HG03175 (cell line): ENCODE measurements at regions not wholly inside any gene's neighbourhood (a gene's known extent, or its start where the extent isn't known, plus 50 kb on each side); places are given as distances from the start of the nearest gene placed in this dataset.

Experiments used
- ATAC-seq: cut with Tn5 transposase; IDR thresholded peaks from one replicate; pipeline ENCODE4 v1.9.1; 2021; ENCODE audit warnings: mild to moderate bottlenecking, moderate library complexity; ENCODE audit not compliant: unreplicated experiment

DNA sequence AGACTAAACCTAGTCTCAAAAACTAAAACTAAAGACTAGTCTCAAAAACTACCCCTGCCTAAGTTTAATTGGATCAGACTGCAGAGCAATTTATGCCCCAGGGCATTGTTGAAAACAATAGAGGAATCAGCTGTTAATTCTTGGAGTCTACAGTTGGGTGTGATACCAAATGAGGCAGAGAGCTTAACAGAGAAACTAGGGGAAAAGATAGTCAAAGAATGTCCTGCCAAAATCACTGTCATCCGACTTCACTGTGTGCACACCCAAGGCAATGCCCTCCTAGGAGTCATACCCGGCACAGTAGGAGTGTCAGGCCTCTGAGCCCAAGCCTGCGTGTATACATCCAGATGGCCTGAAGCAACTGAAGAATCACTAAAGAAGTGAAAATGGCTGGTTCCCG lies 90.5 kb upstream of the TOMM7 start:
- no peak for ATAC-seq

DNA sequence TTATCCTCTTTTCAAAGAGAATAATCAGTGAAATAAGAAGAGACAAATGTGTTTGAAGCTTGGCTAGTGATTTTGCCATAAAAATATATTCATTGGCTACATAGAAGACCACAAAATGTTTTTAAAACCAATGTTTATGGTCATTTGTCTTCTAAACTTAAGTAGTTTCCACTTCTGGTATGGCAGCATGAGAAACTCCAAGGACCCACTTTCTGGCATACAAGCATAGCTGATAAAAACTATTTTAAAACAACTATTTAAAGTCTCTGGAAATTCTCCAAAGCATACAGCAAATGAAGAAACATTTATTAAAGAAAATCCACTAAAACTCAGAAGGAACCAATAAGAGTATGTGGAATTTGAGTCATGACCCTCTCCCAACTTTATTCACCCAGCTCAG lies 89.2 kb upstream of the TOMM7 start:
- ATAC-seq = no peak

DNA sequence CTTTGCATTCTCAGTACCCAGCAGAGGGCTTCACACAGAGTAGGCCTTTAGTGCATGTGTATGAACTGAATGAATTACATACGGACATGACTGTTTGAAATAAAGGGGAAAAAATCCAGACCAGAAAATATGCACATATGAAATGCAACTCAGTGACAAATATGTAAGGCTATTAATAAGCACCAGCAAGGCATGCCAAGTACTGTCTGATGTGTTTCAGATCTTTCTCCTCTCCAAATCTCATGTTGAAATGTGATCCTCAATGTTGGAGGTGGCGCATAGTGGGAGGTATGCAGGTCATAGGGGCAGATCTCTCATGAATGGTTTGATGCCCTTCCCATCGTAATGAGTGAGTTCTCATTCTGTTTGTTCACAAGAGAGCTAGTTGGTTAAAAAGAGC lies 87.3 kb upstream of the TOMM7 start:
- no peak for ATAC-seq

DNA sequence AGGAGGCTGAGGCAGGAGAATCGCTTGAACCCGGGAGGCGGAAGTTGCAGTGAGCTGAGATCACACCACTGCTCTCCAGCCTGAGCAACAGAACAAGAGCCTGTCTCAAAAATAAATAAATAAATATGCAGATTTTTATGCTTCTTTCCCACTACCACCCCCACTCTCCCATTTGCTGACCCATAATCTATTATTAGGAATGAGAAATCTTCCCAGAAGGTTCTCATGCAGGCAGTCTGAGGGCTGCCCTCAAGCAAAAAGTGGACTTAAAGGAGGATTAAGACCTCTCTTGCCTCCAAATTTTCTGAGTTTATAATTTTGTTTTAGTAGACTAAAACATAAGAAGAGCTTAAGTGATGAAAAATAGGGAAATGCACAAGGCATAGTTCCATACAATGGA lies 85.2 kb upstream of the TOMM7 start:
- ATAC-seq = no peak

DNA sequence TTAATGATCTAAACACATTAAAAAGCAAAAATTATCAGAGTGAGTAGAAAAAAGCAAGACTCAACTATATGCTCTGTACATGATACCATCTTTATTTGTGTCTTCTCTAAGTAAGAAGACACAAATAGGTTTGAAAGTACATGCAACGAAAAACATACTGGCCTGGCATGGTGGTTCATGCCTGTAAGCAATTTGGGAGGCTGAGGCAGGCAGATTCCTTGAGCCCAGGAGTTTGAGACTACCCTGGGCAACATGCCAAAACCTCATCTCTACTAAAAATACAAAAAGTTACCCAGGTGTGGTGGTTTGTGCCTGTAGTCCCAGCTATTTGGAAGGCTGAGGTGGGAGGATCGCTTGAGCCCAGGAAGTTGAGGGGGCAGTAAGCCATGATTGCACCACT lies 78.1 kb upstream of the TOMM7 start:
- no peak for ATAC-seq

DNA sequence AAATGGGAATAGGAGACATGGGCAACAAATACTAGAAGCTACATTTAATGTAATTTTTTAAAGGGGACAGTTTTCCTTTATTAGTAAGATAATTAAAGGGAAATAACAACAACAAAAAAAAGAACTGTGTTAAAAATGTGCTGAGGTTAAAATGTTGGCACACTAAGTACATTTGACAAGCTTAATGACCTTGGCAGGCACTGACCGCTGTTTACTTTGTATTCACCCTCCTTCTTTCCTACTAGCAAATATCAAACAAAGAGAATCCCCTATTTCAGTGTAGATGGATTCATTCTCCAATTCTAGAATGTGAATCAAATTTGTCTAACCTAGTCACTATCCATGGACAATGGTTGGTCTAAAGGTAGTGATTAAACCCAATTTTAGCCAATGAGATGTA lies 77.5 kb upstream of the TOMM7 start:
- ATAC-seq = no peak

DNA sequence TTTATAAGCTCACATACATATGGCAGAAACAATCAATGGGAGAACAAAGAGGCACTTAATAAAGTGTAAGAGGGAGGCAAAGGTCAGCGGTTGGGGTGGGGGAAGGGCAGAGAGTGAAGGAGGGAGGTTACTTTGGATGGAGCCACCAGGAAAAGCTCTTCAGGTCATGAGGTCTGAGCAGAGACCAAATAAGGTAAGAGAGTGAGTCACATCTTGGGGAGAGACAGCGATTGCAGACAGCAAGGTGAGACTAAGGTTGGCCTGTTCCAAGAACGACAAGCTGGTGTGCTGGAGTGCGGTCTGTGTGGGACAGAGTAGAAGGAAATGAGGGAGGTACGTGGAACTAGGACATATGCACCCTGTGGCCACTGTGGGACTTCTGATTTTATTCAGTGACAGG lies 74.3 kb upstream of the TOMM7 start:
- no peak for ATAC-seq

DNA sequence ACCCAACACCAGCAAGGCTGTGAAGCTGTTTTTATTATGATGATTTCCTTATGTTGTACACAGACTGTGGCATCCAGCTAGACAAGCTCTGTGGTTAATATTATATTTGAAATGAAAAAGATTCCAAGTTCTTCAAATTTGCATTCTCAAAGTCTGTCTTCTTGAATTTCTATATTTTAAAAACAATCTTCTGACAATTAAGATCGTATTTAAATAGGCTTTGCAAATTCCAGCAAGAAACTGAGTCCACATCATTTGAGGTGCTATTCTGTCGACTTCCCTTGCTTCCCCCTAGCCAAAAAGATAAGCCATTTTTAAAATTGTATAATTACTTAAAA lies 73.1 kb upstream of the TOMM7 start:
- no peak for ATAC-seq

DNA sequence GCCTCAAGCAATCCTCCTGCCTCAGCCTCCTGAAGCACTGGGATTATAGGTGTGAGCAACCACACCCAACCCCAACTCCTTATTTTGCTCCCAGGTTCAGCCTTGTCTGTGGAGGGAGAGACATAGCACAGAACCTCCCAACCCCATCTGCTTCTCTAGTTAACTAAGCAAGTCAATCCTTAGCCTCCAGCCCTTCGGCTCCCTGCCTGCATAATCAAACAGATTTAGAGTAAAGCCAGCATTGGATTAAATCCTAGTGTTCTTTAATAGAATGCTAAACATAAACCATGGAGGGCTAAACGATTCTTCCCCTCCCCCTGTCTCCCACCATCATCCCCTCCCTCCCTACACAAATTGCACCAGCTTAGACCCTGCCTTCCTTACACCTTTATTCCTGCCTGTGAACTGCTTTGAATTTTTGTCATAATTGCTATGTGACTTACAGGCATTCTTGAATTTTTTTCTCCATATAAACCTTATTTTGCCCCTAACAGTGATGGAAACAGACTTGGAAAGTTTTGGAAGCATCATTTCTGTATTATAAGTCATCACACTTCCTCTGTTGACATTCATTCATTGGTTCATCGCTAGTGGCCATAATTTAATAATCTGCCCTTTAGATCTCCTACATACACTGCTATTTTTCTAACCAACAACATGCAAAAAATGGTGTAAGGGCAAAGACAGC lies 72.6 kb upstream of the TOMM7 start:
- ATAC-seq = no peak

DNA sequence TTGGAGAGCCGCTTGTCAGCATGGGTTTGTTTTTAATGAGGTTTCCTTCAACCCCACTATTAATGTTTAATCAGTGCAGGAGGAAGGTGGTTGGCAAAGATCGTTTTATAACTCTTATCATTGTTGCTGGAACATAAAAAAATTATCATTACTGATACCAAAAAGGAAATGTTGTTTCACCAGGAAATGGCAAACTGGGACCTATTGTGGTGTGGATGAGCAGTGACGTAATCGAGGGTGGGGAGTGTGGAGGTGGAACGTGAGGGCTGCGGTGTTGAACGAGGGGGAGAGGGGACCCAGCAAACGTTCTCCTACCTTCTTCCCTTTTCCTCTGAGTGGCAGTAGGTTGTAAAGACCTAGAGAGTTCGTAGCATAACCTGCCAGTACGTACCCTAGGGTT lies 71.9 kb upstream of the TOMM7 start:
- no peak for ATAC-seq

DNA sequence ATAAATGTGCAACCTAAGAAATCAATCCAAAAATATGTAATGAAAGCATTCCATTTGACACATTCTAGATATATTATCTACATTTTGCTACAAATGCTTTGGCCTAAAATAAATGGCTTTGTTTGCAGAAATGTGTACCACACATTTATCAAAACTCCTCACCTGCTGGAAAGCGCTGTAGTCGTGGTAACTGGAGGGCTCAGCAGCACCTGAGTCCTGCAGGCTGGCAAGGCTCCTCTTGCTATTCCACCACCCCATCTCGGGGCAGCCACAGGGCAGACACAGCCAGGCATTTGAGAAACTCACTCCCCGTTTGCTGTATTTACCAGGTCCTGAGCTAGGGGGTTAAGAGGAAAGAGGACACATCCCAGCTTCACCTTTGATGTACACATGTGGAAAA lies 68.1 kb upstream of the TOMM7 start:
- ATAC-seq = no peak

DNA sequence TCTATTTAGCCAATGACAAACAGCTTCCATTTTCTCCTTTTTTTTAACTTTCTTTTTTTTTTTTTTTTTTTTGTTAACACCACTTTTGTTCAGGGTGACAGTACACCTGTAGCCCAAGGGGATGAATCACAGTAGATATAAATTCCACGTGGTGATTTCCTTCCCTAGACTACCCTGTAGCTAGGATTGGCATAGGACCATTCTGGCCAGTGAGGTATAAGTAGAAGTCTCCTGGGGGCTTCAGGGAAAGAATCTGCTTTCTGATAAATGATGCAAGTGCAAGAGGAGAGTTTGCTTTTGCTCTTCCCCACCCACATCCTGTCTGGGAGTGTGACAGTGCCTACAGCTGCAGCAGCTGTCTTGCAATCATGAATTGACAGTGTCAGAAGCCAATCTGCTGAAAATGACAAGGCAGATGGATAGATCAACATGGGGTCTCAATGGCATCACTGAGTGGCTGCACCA lies 63.2 kb upstream of the TOMM7 start:
- ATAC-seq = peak; percentile 95

DNA sequence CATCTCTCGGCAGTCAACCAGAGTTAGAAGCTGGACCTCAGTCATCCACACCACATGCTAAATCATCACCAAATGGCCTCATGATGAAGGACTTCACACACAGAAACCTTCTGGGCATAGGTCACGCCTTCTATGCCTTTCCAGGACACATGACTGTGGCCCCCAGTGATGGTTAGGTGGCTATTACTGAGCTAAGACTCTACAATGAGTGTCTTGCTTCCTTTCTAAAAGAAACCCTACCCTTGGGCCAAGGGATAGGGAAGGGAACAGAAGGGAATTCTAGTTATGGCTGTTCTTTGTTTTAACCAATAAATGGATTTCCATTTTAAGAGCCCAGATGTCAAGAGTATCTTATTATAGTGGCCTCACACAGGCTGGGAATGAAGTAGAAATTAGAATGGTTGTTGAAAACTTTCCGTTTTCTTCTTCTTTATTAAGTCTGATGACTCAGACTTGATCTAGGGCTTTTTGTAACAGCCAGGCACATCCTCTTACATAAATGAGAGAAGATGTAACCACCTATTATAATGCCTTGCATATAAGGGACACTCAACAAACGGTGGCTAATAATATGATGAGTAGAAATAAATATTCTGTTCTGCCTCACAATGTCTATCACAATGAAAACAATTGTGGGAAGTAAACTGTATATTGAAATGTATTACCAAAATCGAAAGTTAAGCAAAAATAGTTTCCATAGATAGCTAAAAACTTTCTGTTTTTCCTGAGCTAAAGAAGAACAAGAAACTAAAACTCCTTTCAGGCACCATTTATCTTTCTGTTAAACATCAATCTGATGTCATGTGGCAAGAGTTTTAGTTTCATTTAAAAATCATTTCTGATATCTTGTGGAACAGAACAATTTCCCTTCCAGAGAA lies 62.5 kb upstream of the TOMM7 start:
- peak; percentile 50 for ATAC-seq

DNA sequence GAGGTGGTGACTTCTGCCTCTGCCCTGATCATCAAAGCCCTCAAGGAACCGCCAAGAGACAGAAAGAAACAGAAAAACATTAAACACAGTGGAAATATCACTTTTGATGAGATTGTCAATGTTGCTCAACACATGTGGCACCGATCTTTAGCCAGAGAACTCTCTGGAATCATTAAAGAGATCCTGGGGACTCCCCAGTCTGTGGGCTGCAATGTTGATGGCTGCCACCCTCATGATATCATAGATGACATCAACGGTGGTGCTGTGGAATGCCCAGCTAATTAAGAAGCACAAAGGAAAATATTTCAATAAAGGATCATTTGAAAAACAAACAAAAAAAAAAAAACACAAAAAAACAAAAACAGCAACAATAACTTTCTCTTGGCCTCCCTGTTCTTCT lies 59.5 kb upstream of the TOMM7 start:
- no peak for ATAC-seq

DNA sequence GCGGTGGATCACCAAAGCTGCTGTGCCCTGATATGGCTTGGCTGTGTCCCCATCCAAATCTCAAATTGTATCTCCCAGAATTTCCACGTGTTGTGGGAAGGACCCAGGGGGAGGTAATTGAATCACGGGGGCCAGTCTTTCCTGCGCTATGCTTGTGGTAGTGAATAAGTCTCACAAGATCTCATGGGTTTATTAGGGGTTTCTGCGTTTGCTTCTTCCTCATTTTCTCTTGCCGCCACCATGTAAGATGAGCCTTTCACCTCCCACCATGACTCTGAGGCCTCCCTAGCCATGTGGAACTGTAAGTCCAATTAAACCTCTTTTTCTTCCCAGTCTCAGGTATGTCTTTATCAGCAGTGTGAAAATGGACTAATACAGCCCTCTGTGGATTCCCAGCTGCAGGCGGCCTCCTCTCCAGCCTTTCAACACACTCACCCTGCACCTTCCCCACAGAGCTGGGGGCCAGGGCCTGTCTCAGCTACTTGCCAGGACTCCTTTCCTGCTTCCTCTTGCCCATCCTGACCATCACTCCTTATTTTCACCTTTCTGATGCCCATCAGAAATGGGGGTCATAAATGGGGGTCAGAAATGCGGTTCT lies 57.2 kb upstream of the TOMM7 start:
- ATAC-seq = no peak

DNA sequence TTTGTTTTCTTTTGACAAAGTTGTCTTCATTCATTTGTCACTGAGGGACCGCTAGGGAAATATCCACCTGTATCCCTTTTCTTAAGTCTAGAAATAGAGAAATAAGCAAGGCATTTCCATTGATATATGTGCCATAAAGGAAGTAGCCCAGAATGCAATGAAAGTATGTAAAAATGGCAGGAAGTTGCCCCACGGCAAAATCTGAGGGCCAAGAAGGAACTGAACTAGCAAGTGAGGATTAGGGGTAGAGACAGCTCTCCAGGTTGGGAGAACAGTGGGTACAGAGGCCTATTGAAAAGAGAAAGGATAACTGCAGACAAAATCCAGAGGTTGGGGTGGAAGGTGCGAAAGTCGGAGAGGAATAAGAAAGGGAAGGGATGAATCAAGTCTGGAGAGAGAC lies 56.6 kb upstream of the TOMM7 start:
- no peak for ATAC-seq

DNA sequence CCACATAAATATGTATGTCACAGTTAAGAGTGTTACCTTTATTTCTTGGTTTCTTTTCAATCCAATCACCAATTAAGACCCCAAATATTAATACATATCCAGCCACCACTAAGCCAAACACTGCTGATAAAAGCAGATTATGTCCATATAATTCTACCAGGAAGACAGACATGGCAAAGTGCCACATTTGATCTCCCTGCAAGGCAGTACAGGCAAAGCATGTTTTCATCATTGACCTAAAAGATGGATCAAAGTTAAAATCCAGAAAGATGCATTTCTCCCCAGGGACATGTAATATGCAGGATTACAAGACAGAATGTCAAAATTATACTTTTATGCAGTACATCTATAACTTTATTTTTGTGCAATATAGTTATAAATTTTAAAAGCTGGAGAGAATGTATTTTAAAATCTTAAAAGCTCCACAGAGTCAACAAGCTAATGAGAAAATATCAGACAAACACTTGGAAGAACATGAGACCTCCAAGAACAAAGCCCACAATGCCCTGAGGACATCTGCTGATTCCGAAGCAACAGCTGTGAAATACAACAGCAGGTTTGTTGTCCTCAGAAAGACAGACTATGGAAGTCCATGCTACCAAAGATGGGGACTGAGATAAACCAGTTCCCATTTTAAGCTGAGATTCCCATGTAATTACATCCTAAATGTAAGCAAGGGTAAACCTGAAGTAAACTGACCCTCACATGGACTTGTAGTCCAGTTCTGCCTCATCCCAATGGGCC lies 54.5 kb upstream of the TOMM7 start:
- no peak for ATAC-seq

DNA sequence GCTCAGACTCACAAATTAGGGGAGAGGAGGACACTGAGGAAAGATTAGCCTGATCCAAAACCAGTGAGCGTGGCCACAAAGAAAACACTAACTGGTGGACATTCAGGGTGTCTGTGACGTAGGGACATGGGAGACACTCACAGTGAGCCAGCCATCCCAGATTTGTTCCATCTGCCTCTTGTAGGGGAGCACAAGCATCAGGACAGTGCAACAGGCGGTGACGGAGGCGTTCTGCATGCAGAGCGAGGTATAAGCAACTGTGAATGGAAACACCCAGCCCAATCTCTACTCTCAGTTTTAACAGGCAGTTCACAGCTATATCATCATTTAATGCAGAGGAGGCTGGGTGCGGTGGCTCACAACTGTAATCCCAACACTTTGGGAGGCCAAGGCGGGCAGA lies 52.8 kb upstream of the TOMM7 start:
- ATAC-seq = no peak

DNA sequence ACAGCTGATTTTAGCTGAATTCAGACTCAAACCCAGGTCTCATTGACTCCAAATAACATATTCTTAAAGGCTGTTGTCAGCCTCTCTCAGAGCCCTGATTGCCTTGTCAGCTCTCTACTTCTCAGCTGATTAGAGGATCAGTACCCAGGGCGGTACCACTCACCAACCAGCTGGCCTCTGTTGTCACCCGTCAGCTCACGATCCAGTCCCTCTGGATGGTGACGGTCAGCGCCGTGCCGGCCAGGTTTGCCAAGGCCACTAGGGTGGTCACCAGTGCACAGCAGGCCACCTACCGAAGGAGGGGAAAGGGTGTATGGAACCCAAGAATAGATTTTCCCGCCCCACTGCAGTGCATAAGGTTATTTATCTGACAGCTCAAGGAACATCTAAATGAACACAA lies 52.3 kb upstream of the TOMM7 start:
- ATAC-seq = no peak
